NCI-H748 (cell line): ENCODE measurements at regions not wholly inside any gene's neighbourhood (a gene's known extent, or its start where the extent isn't known, plus 50 kb on each side); places are given as distances from the start of the nearest gene placed in this dataset.
"Not testable (repeated sequence)": the region's sequence is repeated elsewhere in the genome, so short reads cannot be mapped to it uniquely, and the experiment has no call there.

Experiments used
- DNase-seq: peaks from one replicate; lab custom pipeline; 2025; ENCODE audit not compliant: unreplicated experiment; lab: John Stamatoyannopoulos, UW

- peak; percentile 8 for DNase-seq
Measured at GRCh38 chr7:124643311-124643811, 122.2 kb downstream of the GPR37 start.

- DNase-seq, result no peak
Measured at GRCh38 chr7:124635416-124635815, 130.2 kb downstream of the GPR37 start.

GRCh38 chr7:124633740-124634139 is 131.9 kb downstream of the GPR37 start:
- DNase-seq, result no peak

- DNase-seq, result no peak
Measured at GRCh38 chr7:124630395-124630794, 135.2 kb downstream of the GPR37 start.

- no peak for DNase-seq
Measured at GRCh38 chr7:124618871-124619270, 146.7 kb downstream of the GPR37 start.

- not testable (repeated sequence) for DNase-seq
Measured at GRCh38 chr7:124618051-124618450, 147.5 kb downstream of the GPR37 start.

GRCh38 chr7:124603066-124603465 is 162.5 kb downstream of the GPR37 start:
- DNase-seq, result no peak

- DNase-seq, result no peak
Measured at GRCh38 chr7:124597509-124597908, 168.1 kb downstream of the GPR37 start.

- no peak for DNase-seq
Measured at GRCh38 chr7:124596881-124597280, 168.7 kb downstream of the GPR37 start.

- DNase-seq, result no peak
Measured at GRCh38 chr7:124590814-124591213, 174.8 kb downstream of the GPR37 start.

- DNase-seq, result no peak
Measured at GRCh38 chr7:124577256-124577655, 188.3 kb downstream of the GPR37 start.

- DNase-seq, result no peak
Measured at GRCh38 chr7:124575176-124575575, 190.4 kb downstream of the GPR37 start.

GRCh38 chr7:124570558-124570957 is 195.0 kb downstream of the GPR37 start:
- DNase-seq, result no peak

GRCh38 chr7:124566583-124566982 is 199.0 kb downstream of the GPR37 start:
- no peak for DNase-seq

- no peak for DNase-seq
Measured at GRCh38 chr7:124557587-124557986, 208.0 kb downstream of the GPR37 start.

GRCh38 chr7:124557101-124557500 is 208.5 kb downstream of the GPR37 start:
- DNase-seq, result no peak

- DNase-seq, result no peak
Measured at GRCh38 chr7:124553502-124553901, 212.1 kb downstream of the GPR37 start.

- no peak for DNase-seq
Measured at GRCh38 chr7:124552217-124552616, 213.4 kb downstream of the GPR37 start.

- no peak for DNase-seq
Measured at GRCh38 chr7:124550036-124550435, 215.6 kb downstream of the GPR37 start.

GRCh38 chr7:124542476-124542875 is 223.1 kb downstream of the GPR37 start:
- DNase-seq, result no peak

- DNase-seq, result no peak
Measured at GRCh38 chr7:124536156-124536762, 229.3 kb downstream of the GPR37 start.

- DNase-seq, result no peak
Measured at GRCh38 chr7:124532166-124532565, 233.4 kb downstream of the GPR37 start.

- no peak for DNase-seq
Measured at GRCh38 chr7:124516911-124517310, 248.7 kb downstream of the GPR37 start.
